HG03108 (cell line): ENCODE measurements at regions not wholly inside any gene's neighbourhood (a gene's known extent, or its start where the extent isn't known, plus 50 kb on each side); places are given as distances from the start of the nearest gene placed in this dataset.

Experiments used
- ATAC-seq: cut with Tn5 transposase; IDR thresholded peaks from one replicate; pipeline ENCODE4 v1.9.1; 2021; ENCODE audit warnings: moderate library complexity; ENCODE audit not compliant: unreplicated experiment

GRCh38 chr13:107518292-107518691 lies 697.0 kb downstream of the LIG4 start:
- ATAC-seq = no peak

GRCh38 chr13:107516517-107516916 lies 698.8 kb downstream of the LIG4 start:
- no peak for ATAC-seq

- ATAC-seq = no peak
Measured at GRCh38 chr13:107512551-107512950, 702.8 kb downstream of the LIG4 start.

GRCh38 chr13:107497661-107498060 lies 717.7 kb downstream of the LIG4 start:
- no peak for ATAC-seq

GRCh38 chr13:107493266-107493665 lies 722.1 kb downstream of the LIG4 start:
- no peak for ATAC-seq

GRCh38 chr13:107482688-107483087 lies 732.6 kb downstream of the LIG4 start:
- no peak for ATAC-seq

GRCh38 chr13:107480130-107480529 lies 735.2 kb downstream of the LIG4 start:
- no peak for ATAC-seq

GRCh38 chr13:107477772-107478379 lies 737.5 kb downstream of the LIG4 start:
- no peak for ATAC-seq

- no peak for ATAC-seq
Measured at GRCh38 chr13:107475753-107476453, 739.4 kb downstream of the LIG4 start.

GRCh38 chr13:107473253-107473652 lies 742.1 kb downstream of the LIG4 start:
- ATAC-seq = no peak

GRCh38 chr13:107466326-107467099 lies 748.8 kb downstream of the LIG4 start:
- ATAC-seq = no peak

- ATAC-seq = no peak
Measured at GRCh38 chr13:107462501-107462900, 752.8 kb downstream of the LIG4 start.

GRCh38 chr13:107461751-107462150 lies 753.6 kb downstream of the LIG4 start:
- no peak for ATAC-seq

- no peak for ATAC-seq
Measured at GRCh38 chr13:107459430-107459829, 755.9 kb downstream of the LIG4 start.

GRCh38 chr13:107458269-107458668 lies 757.1 kb downstream of the LIG4 start:
- ATAC-seq = no peak

- no peak for ATAC-seq
Measured at GRCh38 chr13:107457686-107458085, 757.6 kb downstream of the LIG4 start.

- no peak for ATAC-seq
Measured at GRCh38 chr13:107456431-107456830, 758.9 kb downstream of the LIG4 start.

- ATAC-seq = no peak
Measured at GRCh38 chr13:107452833-107453232, 762.5 kb downstream of the LIG4 start.

- no peak for ATAC-seq
Measured at GRCh38 chr13:107450931-107451330, 764.4 kb downstream of the LIG4 start.

- ATAC-seq = no peak
Measured at GRCh38 chr13:107450431-107450830, 764.9 kb downstream of the LIG4 start.

GRCh38 chr13:107447591-107447990 lies 767.7 kb downstream of the LIG4 start:
- ATAC-seq = no peak

- ATAC-seq = no peak
Measured at GRCh38 chr13:107441279-107441678, 774.1 kb downstream of the LIG4 start.
